ENCODE measurements at regions not wholly inside any gene's neighbourhood (a gene's known extent, or its start where the extent isn't known, plus 50 kb on each side); places are given as distances from the start of the nearest gene placed in this dataset.

DNA sequence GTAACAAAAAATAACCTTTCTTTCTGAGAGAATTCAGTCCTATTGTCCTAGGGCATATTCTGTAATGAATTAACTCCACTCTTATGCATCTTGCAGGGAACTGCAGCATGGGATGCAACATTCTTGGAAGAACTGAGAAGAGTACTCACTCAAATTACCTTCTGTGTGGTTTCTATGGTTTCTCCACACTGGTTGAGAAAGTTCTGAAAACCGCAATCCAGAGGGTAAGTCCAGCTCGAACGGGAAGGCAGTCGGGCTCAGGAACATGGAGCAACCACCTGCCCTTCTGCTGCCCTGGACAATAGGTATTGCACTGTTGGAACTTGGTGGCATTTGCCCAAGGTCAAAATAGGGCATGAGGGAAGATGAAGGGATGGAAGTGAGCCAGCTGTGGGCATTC lies 59.6 kb upstream of the CDK13 start:
- TF ChIP-seq, protein P1, sequence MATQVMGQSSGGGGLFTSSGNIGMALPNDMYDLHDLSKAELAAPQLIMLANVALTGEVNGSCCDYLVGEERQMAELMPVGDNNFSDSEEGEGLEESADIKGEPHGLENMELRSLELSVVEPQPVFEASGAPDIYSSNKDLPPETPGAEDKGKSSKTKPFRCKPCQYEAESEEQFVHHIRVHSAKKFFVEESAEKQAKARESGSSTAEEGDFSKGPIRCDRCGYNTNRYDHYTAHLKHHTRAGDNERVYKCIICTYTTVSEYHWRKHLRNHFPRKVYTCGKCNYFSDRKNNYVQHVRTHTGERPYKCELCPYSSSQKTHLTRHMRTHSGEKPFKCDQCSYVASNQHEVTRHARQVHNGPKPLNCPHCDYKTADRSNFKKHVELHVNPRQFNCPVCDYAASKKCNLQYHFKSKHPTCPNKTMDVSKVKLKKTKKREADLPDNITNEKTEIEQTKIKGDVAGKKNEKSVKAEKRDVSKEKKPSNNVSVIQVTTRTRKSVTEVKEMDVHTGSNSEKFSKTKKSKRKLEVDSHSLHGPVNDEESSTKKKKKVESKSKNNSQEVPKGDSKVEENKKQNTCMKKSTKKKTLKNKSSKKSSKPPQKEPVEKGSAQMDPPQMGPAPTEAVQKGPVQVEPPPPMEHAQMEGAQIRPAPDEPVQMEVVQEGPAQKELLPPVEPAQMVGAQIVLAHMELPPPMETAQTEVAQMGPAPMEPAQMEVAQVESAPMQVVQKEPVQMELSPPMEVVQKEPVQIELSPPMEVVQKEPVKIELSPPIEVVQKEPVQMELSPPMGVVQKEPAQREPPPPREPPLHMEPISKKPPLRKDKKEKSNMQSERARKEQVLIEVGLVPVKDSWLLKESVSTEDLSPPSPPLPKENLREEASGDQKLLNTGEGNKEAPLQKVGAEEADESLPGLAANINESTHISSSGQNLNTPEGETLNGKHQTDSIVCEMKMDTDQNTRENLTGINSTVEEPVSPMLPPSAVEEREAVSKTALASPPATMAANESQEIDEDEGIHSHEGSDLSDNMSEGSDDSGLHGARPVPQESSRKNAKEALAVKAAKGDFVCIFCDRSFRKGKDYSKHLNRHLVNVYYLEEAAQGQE (IDR thresholded peaks at IDR 0.05; ENCODE audit: insufficient read depth in 1 of 2, low read depth in 2 of 2, low read length in 2 of 2) = no peak
- TF ChIP-seq POLR2AphosphoS5 (IDR thresholded peaks at IDR 0.05; ENCODE audit: low read depth, low read length) (no peak), SIN3A (IDR thresholded peaks at IDR 0.05; ENCODE audit: borderline replicate concordance, insufficient read depth, low read length) (no peak), TAF1 (IDR thresholded peaks at IDR 0.05; ENCODE audit: borderline replicate concordance, insufficient read depth, low read length) (no peak)

Measured in PFSK-1 (cell line).